Neural progenitor cell (in vitro differentiated cells): ENCODE measurements at regions not wholly inside any gene's neighbourhood (a gene's known extent, or its start where the extent isn't known, plus 50 kb on each side); places are given as distances from the start of the nearest gene placed in this dataset.
"Not testable (repeated sequence)": the region's sequence is repeated elsewhere in the genome, so short reads cannot be mapped to it uniquely, and the experiment has no call there.

Experiments
- DNase-seq: peaks from one replicate; pipeline ENCODE4 v3.0.0-alpha.2; 2016; ENCODE audit warnings: low spot score
- H2AFZ ChIP-seq: fragments of 200-600 bp; sonication (generic); replicated peaks from 2 replicates; pipeline ENCODE4 v1.6.1; 2016; ENCODE audit warnings: antibody characterized with exemption
- H3F3A ChIP-seq: fragments of 200-600 bp; sonication (generic); 2 replicates; pipeline ENCODE4 v1.6.1; 2016; ENCODE audit warnings: antibody characterized with exemption, low read depth
- H3K27ac ChIP-seq: fragments of 200-600 bp; sonication (generic); 2 replicates; pipeline ENCODE4 v1.5.1; 2016; ENCODE audit warnings: mild to moderate bottlenecking
- H3K27me3 ChIP-seq: fragments of 200-600 bp; sonication (generic); 2 replicates; pipeline ENCODE4 v1.6.1; 2016; ENCODE audit warnings: mild to moderate bottlenecking, moderate library complexity
- H3K36me3 ChIP-seq: fragments of 200-600 bp; sonication (generic); 2 replicates; pipeline ENCODE4 v1.5.1; 2016
- H3K4me1 ChIP-seq: fragments of 200-600 bp; sonication (generic); 2 replicates; pipeline ENCODE4 v1.6.1; 2016; ENCODE audit warnings: mixed run types
- H3K4me2 ChIP-seq: fragments of 200-600 bp; sonication (generic); 2 replicates; pipeline ENCODE4 v1.6.1; 2016
- H3K4me3 ChIP-seq: fragments of 200-600 bp; sonication (generic); 2 replicates; pipeline ENCODE4 v1.5.1; 2016
- H3K79me2 ChIP-seq: fragments of 200-600 bp; sonication (generic); 2 replicates; pipeline ENCODE4 v1.6.1; 2016; ENCODE audit warnings: low read depth
- H3K9ac ChIP-seq: fragments of 200-600 bp; sonication (generic); 2 replicates; pipeline ENCODE4 v1.6.1; 2016
- H3K9me3 ChIP-seq: fragments of 200-600 bp; sonication (generic); 2 replicates; pipeline ENCODE4 v1.5.1; 2016; ENCODE audit warnings: low read depth
- H4K20me1 ChIP-seq: fragments of 200-600 bp; sonication (generic); 2 replicates; pipeline ENCODE4 v1.6.1; 2016; ENCODE audit warnings: low read depth
- H3K27ac Mint-ChIP-seq: 3 replicates; pipeline ENCODE4 v1.8.0; 2021; ENCODE audit warnings: mixed read lengths
- H3K27me3 Mint-ChIP-seq: 2 replicates; pipeline ENCODE4 v1.8.0; 2022; ENCODE audit warnings: low read depth, mild to moderate bottlenecking, inconsistent platforms, moderate library complexity, mixed read lengths; ENCODE audit not compliant: insufficient read depth
- H3K36me3 Mint-ChIP-seq: 3 replicates; pipeline ENCODE4 v1.8.0; 2021; ENCODE audit warnings: mixed read lengths
- H3K4me1 Mint-ChIP-seq: 3 replicates; pipeline ENCODE4 v1.8.0; 2021; ENCODE audit warnings: mixed read lengths
- H3K4me3 Mint-ChIP-seq: 3 replicates; pipeline ENCODE4 v1.8.0; 2021; ENCODE audit warnings: mild to moderate bottlenecking, moderate library complexity, mixed read lengths
- H3K9me3 Mint-ChIP-seq: 3 replicates; pipeline ENCODE4 v1.8.0; 2020; ENCODE audit warnings: mixed read lengths
- CTCF ChIP-seq: fragments of 200-600 bp; sonication (generic); IDR thresholded peaks from 2 replicates; pipeline ENCODE4 v1.5.1; 2017; ENCODE audit warnings: antibody characterized with exemption, mild to moderate bottlenecking
- EZH2 ChIP-seq: fragments of 200-600 bp; sonication (generic); IDR thresholded peaks from 2 replicates; pipeline ENCODE4 v1.6.1; 2017; ENCODE audit warnings: antibody characterized with exemption, mild to moderate bottlenecking, moderate library complexity
- EZH2phosphoT487 ChIP-seq: fragments of 200-600 bp; sonication (generic); IDR thresholded peaks from 2 replicates; pipeline ENCODE4 v1.6.1; 2017; ENCODE audit warnings: antibody characterized with exemption

GRCh38 chr13:76245920-76246319 is 609.8 kb downstream of the LMO7 start:
- DNase-seq: no peak
- Histone ChIP-seq H3K79me2 (no peaks in the 10 kb centered on the region), H3K9ac (no peak overlapping the region), H4K20me1 (no peaks in the 10 kb centered on the region), H3K4me2 (no peak overlapping the region), H3K27me3 (no peaks in the 10 kb centered on the region), H3K9me3 (no peaks in the 10 kb centered on the region), H3K36me3 (no peaks in the 10 kb centered on the region), H3K27ac (no peak overlapping the region), H2AFZ (no peak overlapping the region), H3K4me1 (no peaks in the 10 kb centered on the region), H3K4me3 (no peak overlapping the region), H3F3A (no peaks in the 10 kb centered on the region)
- H3K27me3 Mint-ChIP-seq: no peaks in the 10 kb centered on the region
- H3K9me3 Mint-ChIP-seq: peaks cover 2% of the 10 kb centered on the region
- H3K4me1 Mint-ChIP-seq: no peaks in the 10 kb centered on the region
- no peak overlapping the region for H3K4me3 Mint-ChIP-seq
- TF ChIP-seq EZH2phosphoT487 (no peak), CTCF (no peak), EZH2 (no peak)
- peaks cover 2% of the 10 kb centered on the region for H3K36me3 Mint-ChIP-seq
- H3K27ac Mint-ChIP-seq: no peak overlapping the region

GRCh38 chr13:76245211-76245610 is 609.1 kb downstream of the LMO7 start:
- Histone ChIP-seq H3K27ac (no peak overlapping the region), H3K9me3 (no peaks in the 10 kb centered on the region), H3K27me3 (no peaks in the 10 kb centered on the region), H3K4me3 (no peak overlapping the region), H2AFZ (no peak overlapping the region), H4K20me1 (no peaks in the 10 kb centered on the region), H3K4me2 (no peak overlapping the region), H3K9ac (no peak overlapping the region), H3F3A (no peaks in the 10 kb centered on the region), H3K4me1 (no peaks in the 10 kb centered on the region), H3K79me2 (no peaks in the 10 kb centered on the region), H3K36me3 (no peaks in the 10 kb centered on the region)
- Mint-ChIP-seq H3K4me3 (no peak overlapping the region), H3K27ac (no peak overlapping the region), H3K4me1 (no peaks in the 10 kb centered on the region), H3K36me3 (peaks cover 2% of the 10 kb centered on the region), H3K9me3 (peaks cover 2% of the 10 kb centered on the region), H3K27me3 (no peaks in the 10 kb centered on the region)
- no peak for DNase-seq
- TF ChIP-seq EZH2: no peak
- TF ChIP-seq CTCF: no peak
- TF ChIP-seq EZH2phosphoT487: no peak

GRCh38 chr13:76243120-76243519 is 607.0 kb downstream of the LMO7 start:
- H3K4me2 ChIP-seq, DNase-seq, H3K4me3 Mint-ChIP-seq: not testable (repeated sequence)

GRCh38 chr13:76239031-76239680 is 603.0 kb downstream of the LMO7 start:
- H3K9me3 ChIP-seq: no peaks in the 10 kb centered on the region
- Mint-ChIP-seq H3K27ac (no peak overlapping the region), H3K27me3 (no peaks in the 10 kb centered on the region), H3K4me1 (no peaks in the 10 kb centered on the region), H3K9me3 (peaks cover 2% of the 10 kb centered on the region), H3K36me3 (peaks cover 2% of the 10 kb centered on the region), H3K4me3 (no peak overlapping the region)
- no peak overlapping the region for H3K9ac ChIP-seq
- no peak for DNase-seq
- H3K79me2 ChIP-seq: no peaks in the 10 kb centered on the region
- H4K20me1 ChIP-seq: no peaks in the 10 kb centered on the region
- H3K36me3 ChIP-seq: no peaks in the 10 kb centered on the region
- no peaks in the 10 kb centered on the region for H3K4me1 ChIP-seq
- no peaks in the 10 kb centered on the region for H3F3A ChIP-seq
- no peaks in the 10 kb centered on the region for H3K27me3 ChIP-seq
- H3K4me3 ChIP-seq: no peak overlapping the region
- H3K27ac ChIP-seq: no peak overlapping the region
- no peak overlapping the region for H2AFZ ChIP-seq
- TF ChIP-seq EZH2: no peak
- no peak for TF ChIP-seq EZH2phosphoT487
- no peak for TF ChIP-seq CTCF
- H3K4me2 ChIP-seq: no peak overlapping the region

More at GRCh38 chr13:76243120-76243519, 607.0 kb downstream of the LMO7 start:
- not testable (repeated sequence) for H3K4me1 ChIP-seq, H3K79me2 ChIP-seq, H3K27me3 ChIP-seq, H3K27ac ChIP-seq, H2AFZ ChIP-seq, H3K9ac ChIP-seq, H3K4me1 Mint-ChIP-seq, H3K4me3 ChIP-seq, H3K27me3 Mint-ChIP-seq, H3K36me3 ChIP-seq, H4K20me1 ChIP-seq, H3F3A ChIP-seq, H3K27ac Mint-ChIP-seq, H3K9me3 ChIP-seq, H3K9me3 Mint-ChIP-seq, H3K36me3 Mint-ChIP-seq
